ENCODE measurements at regions not wholly inside any gene's neighbourhood (a gene's known extent, or its start where the extent isn't known, plus 50 kb on each side); places are given as distances from the start of the nearest gene placed in this dataset.

DNA sequence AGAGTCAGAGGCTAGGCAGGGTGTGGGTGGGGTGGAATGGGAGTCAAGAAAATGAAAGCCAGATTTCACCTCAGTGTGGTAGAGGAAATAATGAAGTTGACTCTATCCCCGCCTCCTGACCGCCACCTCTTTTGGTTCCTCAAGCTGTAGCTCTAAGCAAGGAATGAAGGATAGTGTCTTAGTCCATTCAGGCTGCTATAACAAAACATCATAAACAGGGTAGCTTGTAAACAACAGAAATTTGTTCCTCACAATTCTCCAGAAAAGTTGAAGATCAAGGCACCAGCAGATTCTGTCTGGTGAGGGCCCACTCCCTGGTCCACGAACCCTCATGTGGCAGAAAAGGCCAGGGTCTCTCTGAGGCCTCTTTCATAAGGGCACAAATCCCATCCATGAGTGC, 109.1 kb upstream of the AMN1 start:
- no peak for DNase-seq
- TF ChIP-seq, protein P1, sequence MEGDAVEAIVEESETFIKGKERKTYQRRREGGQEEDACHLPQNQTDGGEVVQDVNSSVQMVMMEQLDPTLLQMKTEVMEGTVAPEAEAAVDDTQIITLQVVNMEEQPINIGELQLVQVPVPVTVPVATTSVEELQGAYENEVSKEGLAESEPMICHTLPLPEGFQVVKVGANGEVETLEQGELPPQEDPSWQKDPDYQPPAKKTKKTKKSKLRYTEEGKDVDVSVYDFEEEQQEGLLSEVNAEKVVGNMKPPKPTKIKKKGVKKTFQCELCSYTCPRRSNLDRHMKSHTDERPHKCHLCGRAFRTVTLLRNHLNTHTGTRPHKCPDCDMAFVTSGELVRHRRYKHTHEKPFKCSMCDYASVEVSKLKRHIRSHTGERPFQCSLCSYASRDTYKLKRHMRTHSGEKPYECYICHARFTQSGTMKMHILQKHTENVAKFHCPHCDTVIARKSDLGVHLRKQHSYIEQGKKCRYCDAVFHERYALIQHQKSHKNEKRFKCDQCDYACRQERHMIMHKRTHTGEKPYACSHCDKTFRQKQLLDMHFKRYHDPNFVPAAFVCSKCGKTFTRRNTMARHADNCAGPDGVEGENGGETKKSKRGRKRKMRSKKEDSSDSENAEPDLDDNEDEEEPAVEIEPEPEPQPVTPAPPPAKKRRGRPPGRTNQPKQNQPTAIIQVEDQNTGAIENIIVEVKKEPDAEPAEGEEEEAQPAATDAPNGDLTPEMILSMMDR (IDR thresholded peaks at IDR 0.05; ENCODE audit: low read depth, low read length, missing control alignments), result no peak
- Histone ChIP-seq H3K4me3 (ENCODE audit: low read depth, low read length) (no peak overlapping the region), H3K27ac (no peak overlapping the region), H3K36me3 (replicated peaks) (no peaks in the 10 kb centered on the region), H3K27me3 (replicated peaks) (no peaks in the 10 kb centered on the region)
- in situ Hi-C loops (cut with HindIII; ENCODE audit: low pct_ligation_motif_present, low sequenced_read_pairs), result no loop called here

DNA sequence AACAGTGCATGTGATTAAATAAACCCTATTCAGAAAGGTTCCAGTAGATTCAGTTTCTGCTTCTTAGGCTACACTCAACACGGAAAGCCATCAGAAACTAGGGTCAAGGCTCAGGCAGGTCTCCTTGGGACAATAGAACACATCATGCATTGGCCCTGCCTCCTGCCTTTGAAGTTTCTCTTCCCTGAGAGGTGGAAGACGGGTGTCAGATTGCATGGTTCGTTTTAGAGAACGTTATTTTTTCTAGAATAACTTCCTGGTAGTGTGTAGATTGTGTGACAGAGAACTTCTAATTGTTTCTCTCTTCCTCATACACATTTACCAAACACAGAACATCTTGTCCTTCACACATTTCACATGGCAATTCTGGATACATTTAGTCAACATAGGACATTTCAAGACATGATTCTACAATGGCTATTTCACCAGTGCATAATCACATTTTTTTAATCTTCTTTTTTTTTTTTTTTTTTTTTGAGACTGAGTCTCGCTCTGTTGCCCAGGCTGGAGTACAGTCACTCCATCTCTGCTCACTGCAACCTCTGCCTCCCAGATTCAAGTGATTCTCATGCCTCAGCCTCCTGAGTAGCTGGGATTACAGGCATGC, 106.6 kb upstream of the AMN1 start:
- DNase-seq, result no peak
- TF ChIP-seq, protein P1 (IDR thresholded peaks at IDR 0.05; ENCODE audit: low read depth, low read length, missing control alignments), result no peak
- no peak overlapping the region for H3K4me3 ChIP-seq (ENCODE audit: low read depth, low read length)
- H3K27ac ChIP-seq, result no peak overlapping the region
- in situ Hi-C loops (cut with HindIII; ENCODE audit: low pct_ligation_motif_present, low sequenced_read_pairs), result no loop called here
- no peaks in the 10 kb centered on the region for H3K36me3 ChIP-seq (replicated peaks)
- no peaks in the 10 kb centered on the region for H3K27me3 ChIP-seq (replicated peaks)

DNA sequence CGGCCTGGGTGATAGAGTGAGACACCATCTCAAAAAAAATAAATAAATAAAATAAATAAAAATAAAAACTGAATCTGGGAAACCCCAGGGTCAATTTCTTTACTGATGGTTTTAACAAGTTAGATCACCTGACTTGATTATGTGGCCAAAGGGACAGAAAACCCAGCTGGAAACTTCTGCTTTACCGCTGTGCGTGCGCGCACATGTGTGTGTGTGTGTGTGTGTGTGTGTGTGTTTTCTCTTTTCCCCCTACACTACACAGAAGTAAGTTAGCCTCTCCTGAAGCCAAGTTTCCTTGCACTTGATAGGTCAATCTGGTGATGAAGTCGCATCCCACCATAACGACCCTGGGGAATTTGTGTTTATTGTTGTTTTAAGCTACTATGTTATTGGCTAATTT, 105.3 kb upstream of the AMN1 start:
- in situ Hi-C loops (cut with HindIII; ENCODE audit: low pct_ligation_motif_present, low sequenced_read_pairs), result no loop called here
- Histone ChIP-seq H3K27me3 (replicated peaks) (no peaks in the 10 kb centered on the region), H3K4me3 (ENCODE audit: low read depth, low read length) (no peak overlapping the region), H3K27ac (no peak overlapping the region), H3K36me3 (replicated peaks) (no peaks in the 10 kb centered on the region)
- TF ChIP-seq, protein P1 (IDR thresholded peaks at IDR 0.05; ENCODE audit: low read depth, low read length, missing control alignments), result no peak
- no peak for DNase-seq

DNA sequence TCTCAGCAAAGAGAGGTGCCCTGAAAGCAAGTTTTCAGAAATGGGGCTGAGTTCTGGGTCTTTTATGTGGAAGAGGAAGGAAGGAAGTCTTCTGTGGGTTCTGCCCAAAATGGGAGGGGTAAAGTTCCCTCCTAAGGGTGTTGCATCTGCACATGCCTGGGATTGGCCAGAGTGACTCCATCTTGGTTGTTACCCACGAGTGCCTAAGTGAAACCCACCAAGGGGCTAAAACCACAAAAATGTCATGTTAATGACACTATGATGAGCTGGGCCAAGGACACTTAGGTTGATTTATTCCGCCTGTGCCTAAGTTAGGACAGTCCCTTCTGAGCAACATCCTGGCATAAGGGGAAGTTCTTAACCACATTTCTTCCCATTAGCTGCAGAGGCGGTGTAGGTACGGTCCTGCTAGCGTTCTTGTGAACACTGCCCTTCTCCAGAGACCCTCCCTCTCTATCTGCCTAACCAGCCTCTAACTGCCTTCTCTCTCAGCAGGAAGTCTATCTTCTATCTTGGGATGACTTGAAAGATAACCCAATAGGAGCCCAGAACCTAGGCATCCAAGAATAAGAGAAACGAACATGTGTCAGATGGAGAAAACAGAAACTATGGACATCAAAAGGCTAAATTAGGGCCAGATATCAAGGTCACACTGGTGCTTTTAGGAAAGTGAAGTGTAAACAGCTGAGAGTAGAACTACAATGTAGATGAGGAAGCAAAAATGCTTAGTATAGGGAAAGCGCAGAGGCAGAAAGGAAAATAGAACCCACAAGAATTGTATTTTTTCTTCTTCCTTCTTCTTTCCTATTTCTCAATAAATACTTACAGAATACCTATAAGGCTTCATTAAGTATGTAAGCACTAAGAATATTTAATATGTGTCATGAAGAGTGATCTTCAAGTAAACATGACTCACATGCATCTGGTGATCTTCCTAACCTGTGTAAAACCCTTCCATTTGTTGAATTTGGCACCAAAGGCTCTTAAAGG, 104.2 kb upstream of the AMN1 start:
- in situ Hi-C loops (cut with HindIII; ENCODE audit: low pct_ligation_motif_present, low sequenced_read_pairs), result no loop called here
- Histone ChIP-seq H3K36me3 (replicated peaks) (no peaks in the 10 kb centered on the region), H3K4me3 (ENCODE audit: low read depth, low read length) (no peak overlapping the region), H3K27ac (no peak overlapping the region), H3K27me3 (replicated peaks) (no peaks in the 10 kb centered on the region)
- TF ChIP-seq, protein P1 (IDR thresholded peaks at IDR 0.05; ENCODE audit: low read depth, low read length, missing control alignments), result no peak
- no peak for DNase-seq

DNA sequence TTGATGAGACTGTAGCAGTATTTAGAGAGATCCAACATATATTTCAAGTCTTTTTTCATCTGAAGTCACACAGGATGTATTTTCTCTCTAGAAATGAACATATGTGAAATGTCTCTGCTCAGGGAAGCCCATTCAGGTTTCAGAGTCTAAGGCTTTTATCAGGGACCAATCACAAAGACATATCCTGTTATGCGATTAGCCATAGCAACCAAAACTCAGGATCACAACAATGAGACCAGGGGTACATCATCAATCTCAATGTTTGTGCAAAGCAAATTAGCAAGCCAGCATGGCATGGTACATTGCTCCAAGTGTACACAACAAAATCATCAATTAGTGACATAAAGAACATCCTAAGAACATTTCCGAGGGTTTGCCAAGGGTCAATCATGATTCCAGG, 99.2 kb upstream of the AMN1 start:
- Histone ChIP-seq H3K4me3 (ENCODE audit: low read depth, low read length) (no peak overlapping the region), H3K27me3 (replicated peaks) (no peaks in the 10 kb centered on the region), H3K27ac (no peak overlapping the region), H3K36me3 (replicated peaks) (no peaks in the 10 kb centered on the region)
- in situ Hi-C loops (cut with HindIII; ENCODE audit: low pct_ligation_motif_present, low sequenced_read_pairs), result no loop called here
- TF ChIP-seq, protein P1 (IDR thresholded peaks at IDR 0.05; ENCODE audit: low read depth, low read length, missing control alignments), result no peak
- no peak for DNase-seq
